Endothelial cell of umbilical vein (primary cell): ENCODE measurements at regions not wholly inside any gene's neighbourhood (a gene's known extent, or its start where the extent isn't known, plus 50 kb on each side); places are given as distances from the start of the nearest gene placed in this dataset.

Experiments used
- BruUV-seq: library from RNA; stranded (reverse); fragments of 400-500 nt; replicated peaks from 2 replicates; lab custom pipeline; 2021; lab: Mats Ljungman, UMichigan
- CTCF ChIA-PET: fragments of 300-600, 350-600 bp; sonication (Branson Sonifier 250); formaldehyde crosslinking; loops from one replicate; lab custom pipeline; 2021; ENCODE audit warnings: antibody characterized with exemption, inconsistent platforms; lab: Charles Lee
- POLR2A ChIA-PET: fragments of 300-600, 350-600 bp; sonication (Branson Sonifier 250); formaldehyde crosslinking; loops from one replicate; lab custom pipeline; 2021; ENCODE audit warnings: antibody characterized with exemption, inconsistent platforms; lab: Charles Lee
- DNase-seq: peaks from one replicate; pipeline ENCODE4 v3.0.0-alpha.2; 2011; ENCODE audit warnings: low read depth, low spot score
- FAIRE-seq: peaks from 2 replicates; lab custom pipeline; 2011; peaks lifted over from hg19 to GRCh38; lab: Jason Lieb, UNC
- H2AFZ ChIP-seq: 2 replicates; pipeline ENCODE4 v1.6.0; 2012; ENCODE audit warnings: low read depth, low read length, control low read depth, inconsistent platforms
- H3K27ac ChIP-seq: 2 replicates; pipeline ENCODE4 v1.5.1; 2011; ENCODE audit warnings: low read depth, mild to moderate bottlenecking, control low read depth, low read length, moderate library complexity; ENCODE audit not compliant: insufficient read depth
- H3K27me3 ChIP-seq, 2 experiments: 2 replicates each; pipeline versions ENCODE4 v1.6.0 to v1.6.1; 2011; ENCODE audit warnings: low read length in 2 of 2, mixed read lengths in 1 of 2; ENCODE audit not compliant: control insufficient read depth in 2 of 2, insufficient read depth in 2 of 2
- H3K36me3 ChIP-seq, 2 experiments: 2 replicates in 1 of 2; 3 replicates in 1 of 2; pipeline ENCODE4 v1.5.1; 2011; ENCODE audit warnings: low read length in 2 of 2, mild to moderate bottlenecking in 1 of 2, moderate library complexity in 1 of 2; ENCODE audit not compliant: control insufficient read depth in 2 of 2, insufficient read depth in 2 of 2; ENCODE audit errors: extremely low read depth in 1 of 2
- H3K4me1 ChIP-seq: 3 replicates; pipeline ENCODE4 v1.5.1; 2011; ENCODE audit warnings: mild to moderate bottlenecking, low read length; ENCODE audit not compliant: control insufficient read depth, insufficient read depth; ENCODE audit errors: extremely low read depth
- H3K4me2 ChIP-seq: 2 replicates; pipeline ENCODE4 v1.6.1; 2011; ENCODE audit warnings: low read length, control low read depth, mixed read lengths; ENCODE audit not compliant: insufficient read depth
- H3K4me3 ChIP-seq, 3 experiments: fragments of 200-600 bp in 1 of 3; sonication (generic), shearing (Covaris generic) in 1 of 3; replicated peaks in 1 of 3; 2 replicates each; pipeline ENCODE4 v1.5.1; 2011 to 2016; ENCODE audit warnings: control low read depth in 3 of 3, low read length in 3 of 3, mild to moderate bottlenecking in 2 of 3, inconsistent platforms in 1 of 3, low read depth in 1 of 3, moderate library complexity in 1 of 3; ENCODE audit not compliant: insufficient read depth in 1 of 3
- H3K79me2 ChIP-seq: 2 replicates; pipeline ENCODE4 v1.6.0; 2012; ENCODE audit warnings: low read length, inconsistent platforms; ENCODE audit not compliant: control insufficient read depth, insufficient read depth
- H3K9ac ChIP-seq: replicated peaks from 2 replicates; pipeline ENCODE3; 2011; ENCODE audit warnings: low read length, control low read depth; ENCODE audit not compliant: insufficient read depth; ENCODE audit errors: extremely low read depth
- H3K9me1 ChIP-seq: replicated peaks from 3 replicates; pipeline ENCODE4 v1.6.0; 2011; ENCODE audit warnings: mild to moderate bottlenecking, low read length; ENCODE audit not compliant: control insufficient read depth, insufficient read depth; ENCODE audit errors: extremely low read depth
- H3K9me3 ChIP-seq: replicated peaks from 2 replicates; pipeline ENCODE4 v1.5.1; 2012; ENCODE audit warnings: low read length, inconsistent platforms; ENCODE audit not compliant: control insufficient read depth, insufficient read depth
- H4K20me1 ChIP-seq: replicated peaks from 2 replicates; pipeline ENCODE3; 2011; ENCODE audit warnings: mild to moderate bottlenecking, low read length; ENCODE audit not compliant: control insufficient read depth, insufficient read depth; ENCODE audit errors: extremely low read depth
- FOS ChIP-seq: IDR thresholded peaks from 2 replicates; pipeline ENCODE4 v1.6.1; 2011; ENCODE audit warnings: mild to moderate bottlenecking, low read length, moderate library complexity, borderline replicate concordance; ENCODE audit not compliant: insufficient read depth
- GATA2 ChIP-seq: IDR thresholded peaks from 2 replicates; pipeline ENCODE4 v1.7.0; 2011; ENCODE audit warnings: low read depth, mild to moderate bottlenecking, moderate library complexity, mixed read lengths, low read length; ENCODE audit not compliant: insufficient read length, insufficient read depth
- JUN ChIP-seq: IDR thresholded peaks from 2 replicates; pipeline ENCODE4 v1.6.1; 2011; ENCODE audit warnings: borderline replicate concordance, low read depth; ENCODE audit not compliant: insufficient read length, insufficient read depth
- POLR2A ChIP-seq: IDR thresholded peaks from 2 replicates; pipeline ENCODE4 v1.6.1; 2012; ENCODE audit warnings: low read depth, mild to moderate bottlenecking, control low read depth, low read length
- POLR2AphosphoS5 ChIP-seq: IDR thresholded peaks from 2 replicates; pipeline ENCODE4 v1.6.1; 2012; ENCODE audit warnings: low read depth, mild to moderate bottlenecking, control low read depth, low read length, moderate library complexity; ENCODE audit not compliant: insufficient read depth
- dilution Hi-C: fragments of 300-500 bp; cut with MboI; formaldehyde crosslinking; loops from one replicate; pipeline ENCODE4 v1.15.0; 2019; ENCODE audit warnings: low sequenced_read_pairs; ENCODE audit not compliant: extremely low pct_ligation_motif_present
- intact Hi-C: fragments of 100-400 bp; cut with micrococcal nuclease; formaldehyde crosslinking; loops from one replicate; pipeline ENCODE4 v1.10.0; 2022
- TF ChIP-seq, protein P1 (sequence below), 2 donors: IDR thresholded peaks; 1 replicate in 1 of 2; 2 replicates in 1 of 2; pipeline ENCODE4 v1.5.1; 2011; ENCODE audit warnings: low read length in 2 of 2, mild to moderate bottlenecking in 2 of 2, moderate library complexity in 2 of 2, control low read depth in 1 of 2, inconsistent platforms in 1 of 2, low read depth in 1 of 2; ENCODE audit not compliant: insufficient read depth in 1 of 2; ENCODE audit errors: extremely low read depth in 1 of 2
- TF ChIP-seq, protein P2 (sequence below): IDR thresholded peaks from 2 replicates; pipeline ENCODE4 v1.6.1; 2011; ENCODE audit not compliant: insufficient read depth, insufficient read length

DNA sequence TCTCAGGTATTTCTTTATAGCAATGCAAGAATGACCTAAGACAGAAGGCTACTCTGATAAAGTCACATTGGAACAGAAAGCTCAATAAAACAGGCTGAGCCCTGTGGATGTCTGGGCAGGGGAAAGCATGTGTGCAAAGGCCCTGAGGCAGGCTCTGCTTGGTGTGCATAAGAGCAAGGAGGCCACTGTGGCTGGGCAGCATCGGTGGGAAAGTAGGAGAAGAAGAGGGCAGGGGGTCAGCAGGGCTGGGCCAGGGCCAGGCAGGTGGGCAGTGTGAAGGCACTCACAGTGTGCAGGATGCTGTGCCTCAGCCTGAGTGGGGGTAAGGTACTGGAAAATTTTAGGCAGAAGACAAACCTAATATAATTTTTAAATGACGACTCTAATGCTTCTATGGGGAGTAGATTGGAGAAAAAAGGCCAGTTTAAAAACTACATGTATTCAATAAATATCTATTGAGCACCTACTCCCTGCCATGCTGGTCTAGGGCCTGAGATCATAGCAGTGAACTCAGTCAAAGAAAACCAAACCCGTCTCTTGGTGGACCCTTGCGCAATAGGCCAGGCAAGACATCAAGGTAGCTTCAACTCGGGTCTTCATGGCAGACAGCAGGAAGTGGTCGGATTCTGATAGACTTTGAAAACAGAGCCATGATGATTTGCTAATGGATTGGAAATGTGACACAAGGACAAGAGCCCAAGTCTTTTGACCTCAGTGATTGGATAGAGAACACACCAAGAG lies 572.3 kb downstream of the TCERG1L start:
- no peak overlapping the region for H3K27ac ChIP-seq
- H3K79me2 ChIP-seq: no peaks in the 10 kb centered on the region
- H4K20me1 ChIP-seq: no peaks in the 10 kb centered on the region
- DNase-seq (no peak), FAIRE-seq (no peak)
- H3K27me3 ChIP-seq: no peaks in the 10 kb centered on the region
- no peaks in the 10 kb centered on the region for H3K36me3 ChIP-seq
- no peak overlapping the region for H3K4me2 ChIP-seq
- intact Hi-C loops (no loop called here), dilution Hi-C loops (no loop called here)
- peaks cover 5% of the 10 kb centered on the region for H3K9me3 ChIP-seq
- no peaks in the 10 kb centered on the region for H3K4me1 ChIP-seq
- no peak for TF ChIP-seq POLR2AphosphoS5
- TF ChIP-seq GATA2: no peak
- TF ChIP-seq JUN: no peak
- TF ChIP-seq, protein P1, sequence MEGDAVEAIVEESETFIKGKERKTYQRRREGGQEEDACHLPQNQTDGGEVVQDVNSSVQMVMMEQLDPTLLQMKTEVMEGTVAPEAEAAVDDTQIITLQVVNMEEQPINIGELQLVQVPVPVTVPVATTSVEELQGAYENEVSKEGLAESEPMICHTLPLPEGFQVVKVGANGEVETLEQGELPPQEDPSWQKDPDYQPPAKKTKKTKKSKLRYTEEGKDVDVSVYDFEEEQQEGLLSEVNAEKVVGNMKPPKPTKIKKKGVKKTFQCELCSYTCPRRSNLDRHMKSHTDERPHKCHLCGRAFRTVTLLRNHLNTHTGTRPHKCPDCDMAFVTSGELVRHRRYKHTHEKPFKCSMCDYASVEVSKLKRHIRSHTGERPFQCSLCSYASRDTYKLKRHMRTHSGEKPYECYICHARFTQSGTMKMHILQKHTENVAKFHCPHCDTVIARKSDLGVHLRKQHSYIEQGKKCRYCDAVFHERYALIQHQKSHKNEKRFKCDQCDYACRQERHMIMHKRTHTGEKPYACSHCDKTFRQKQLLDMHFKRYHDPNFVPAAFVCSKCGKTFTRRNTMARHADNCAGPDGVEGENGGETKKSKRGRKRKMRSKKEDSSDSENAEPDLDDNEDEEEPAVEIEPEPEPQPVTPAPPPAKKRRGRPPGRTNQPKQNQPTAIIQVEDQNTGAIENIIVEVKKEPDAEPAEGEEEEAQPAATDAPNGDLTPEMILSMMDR (IDR thresholded peaks at IDR 0.05; ENCODE audit: extremely low read depth in 1 of 2, insufficient read depth in 1 of 2, low read depth in 1 of 2, low read length in 2 of 2): no peak
- TF ChIP-seq, protein P2, sequence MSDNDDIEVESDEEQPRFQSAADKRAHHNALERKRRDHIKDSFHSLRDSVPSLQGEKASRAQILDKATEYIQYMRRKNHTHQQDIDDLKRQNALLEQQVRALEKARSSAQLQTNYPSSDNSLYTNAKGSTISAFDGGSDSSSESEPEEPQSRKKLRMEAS: no peak
- no peak for TF ChIP-seq POLR2A
- no peak for TF ChIP-seq FOS
- no peak overlapping the region for H2AFZ ChIP-seq
- H3K4me3 ChIP-seq: no peak overlapping the region
- no TSS peak for BruUV-seq
- no peaks in the 10 kb centered on the region for H3K9me1 ChIP-seq
- no peak overlapping the region for H3K9ac ChIP-seq
- POLR2A ChIA-PET: no interaction called here
- CTCF ChIA-PET: no interaction called here
